DND-41 (cell line): ENCODE measurements at regions not wholly inside any gene's neighbourhood (a gene's known extent, or its start where the extent isn't known, plus 50 kb on each side); places are given as distances from the start of the nearest gene placed in this dataset.

Experiments
- ATAC-seq: fragments of 200-7000 bp; cut with Tn5 transposase; 3 replicates; pipeline ENCODE4 v1.9.1; 2021; ENCODE audit warnings: low read depth; ENCODE audit not compliant: insufficient read depth
- DNase-seq: peaks from one replicate; pipeline ENCODE4 v3.0.0-alpha.2; 2020
- H2AFZ ChIP-seq: 2 replicates; pipeline ENCODE4 v1.6.0; 2012; ENCODE audit warnings: low read depth, low read length
- H3K27ac ChIP-seq: 2 replicates; pipeline ENCODE4 v1.5.1; 2012; ENCODE audit warnings: low read length, inconsistent platforms
- H3K27me3 ChIP-seq: fragments of 200-600 bp; sonication (generic); 2 replicates; pipeline ENCODE4 v1.6.0; 2012; ENCODE audit warnings: low read length, mild to moderate bottlenecking, inconsistent platforms; ENCODE audit not compliant: insufficient read depth, poor library complexity
- H3K36me3 ChIP-seq: 2 replicates; pipeline ENCODE4 v1.5.1; 2012; ENCODE audit warnings: low read length, inconsistent platforms; ENCODE audit not compliant: insufficient read depth
- H3K4me1 ChIP-seq: 2 replicates; pipeline ENCODE4 v1.5.1; 2012; ENCODE audit warnings: mild to moderate bottlenecking, low read length; ENCODE audit not compliant: insufficient read depth
- H3K4me2 ChIP-seq: 2 replicates; pipeline ENCODE4 v1.6.0; 2012; ENCODE audit warnings: mild to moderate bottlenecking, moderate library complexity, low read length, inconsistent platforms; ENCODE audit not compliant: insufficient read depth
- H3K4me3 ChIP-seq, 2 experiments: fragments of 200-600 bp in 1 of 2; shearing (Covaris generic) in 1 of 2; 2 replicates each; pipeline ENCODE4 v1.5.1; 2012 to 2016; ENCODE audit warnings: inconsistent platforms in 2 of 2, low read length in 2 of 2, mild to moderate bottlenecking in 2 of 2, low read depth in 1 of 2, moderate library complexity in 1 of 2
- H3K79me2 ChIP-seq: 2 replicates; pipeline ENCODE4 v1.6.0; 2012; ENCODE audit warnings: low read length, inconsistent platforms; ENCODE audit not compliant: insufficient read depth
- H3K9ac ChIP-seq: 2 replicates; pipeline ENCODE4 v1.6.0; 2012; ENCODE audit warnings: low read depth, mild to moderate bottlenecking, inconsistent platforms, low read length, moderate library complexity
- H3K9me3 ChIP-seq: 2 replicates; pipeline ENCODE4 v1.5.1; 2012; ENCODE audit warnings: low read length, moderate library complexity, mild to moderate bottlenecking, inconsistent platforms; ENCODE audit not compliant: insufficient read depth, severe bottlenecking
- H4K20me1 ChIP-seq: 2 replicates; pipeline ENCODE4 v1.6.0; 2012; ENCODE audit warnings: low read length; ENCODE audit not compliant: insufficient read depth
- CTCF ChIP-seq: IDR thresholded peaks from 2 replicates; pipeline ENCODE4 v1.5.1; 2012; ENCODE audit warnings: borderline replicate concordance, low read length, moderate library complexity, mild to moderate bottlenecking; ENCODE audit not compliant: poor library complexity, severe bottlenecking; ENCODE audit errors: extremely low read depth
- EZH2 ChIP-seq: IDR thresholded peaks from 3 replicates; pipeline ENCODE4 v1.6.1; 2012; ENCODE audit warnings: borderline replicate concordance, low read depth, mild to moderate bottlenecking, moderate library complexity, low read length, inconsistent platforms; ENCODE audit not compliant: severe bottlenecking

- no peaks in the 10 kb centered on the region for H3K27me3 ChIP-seq
- no peaks in the 10 kb centered on the region for H3K36me3 ChIP-seq
- H3K4me1 ChIP-seq, result no peaks in the 10 kb centered on the region
- no peaks in the 10 kb centered on the region for H3K79me2 ChIP-seq
- ATAC-seq, result no peak
- no peak overlapping the region for H3K4me3 ChIP-seq
- no peak overlapping the region for H3K9ac ChIP-seq
- H4K20me1 ChIP-seq, result no peaks in the 10 kb centered on the region
- H3K9me3 ChIP-seq, result no peaks in the 10 kb centered on the region
- no peak overlapping the region for H3K27ac ChIP-seq
- no peak for TF ChIP-seq CTCF
- TF ChIP-seq EZH2, result no peak
- no peak overlapping the region for H3K4me2 ChIP-seq
- no peak for DNase-seq
- H2AFZ ChIP-seq, result no peak overlapping the region
These were observed 243.3 kb upstream of the STARD13 start for GRCh38 chr13:33528896-33529295.

- no peaks in the 10 kb centered on the region for H4K20me1 ChIP-seq
- no peak overlapping the region for H3K4me3 ChIP-seq
- DNase-seq, result no peak
- H3K4me1 ChIP-seq, result no peaks in the 10 kb centered on the region
- H3K27me3 ChIP-seq, result no peaks in the 10 kb centered on the region
- no peak overlapping the region for H2AFZ ChIP-seq
- no peak overlapping the region for H3K9ac ChIP-seq
- H3K27ac ChIP-seq, result no peak overlapping the region
- H3K79me2 ChIP-seq, result no peaks in the 10 kb centered on the region
- H3K4me2 ChIP-seq, result no peak overlapping the region
- no peaks in the 10 kb centered on the region for H3K36me3 ChIP-seq
- H3K9me3 ChIP-seq, result no peaks in the 10 kb centered on the region
- ATAC-seq, result no peak
- TF ChIP-seq EZH2, result no peak
- TF ChIP-seq CTCF, result no peak
These were observed 245.9 kb upstream of the STARD13 start for GRCh38 chr13:33531484-33531883.

GRCh38 chr13:33535061-33535460 lies 249.5 kb upstream of the STARD13 start:
- H2AFZ ChIP-seq, result no peak overlapping the region

More at GRCh38 chr13:33535061-33535460, 249.5 kb upstream of the STARD13 start:
- Histone ChIP-seq H3K9ac (no peak overlapping the region), H3K4me3 (no peak overlapping the region), H3K79me2 (no peaks in the 10 kb centered on the region), H3K36me3 (no peaks in the 10 kb centered on the region), H3K4me2 (no peak overlapping the region), H3K4me1 (no peaks in the 10 kb centered on the region), H3K9me3 (no peaks in the 10 kb centered on the region), H3K27ac (no peak overlapping the region), H4K20me1 (no peaks in the 10 kb centered on the region), H3K27me3 (no peaks in the 10 kb centered on the region)
- TF ChIP-seq CTCF (no peak), EZH2 (no peak)
- ATAC-seq (no peak), DNase-seq (no peak)
